ENCODE measurements at regions not wholly inside any gene's neighbourhood (a gene's known extent, or its start where the extent isn't known, plus 50 kb on each side); places are given as distances from the start of the nearest gene placed in this dataset.

- TF ChIP-seq EP300 (IDR thresholded peaks at IDR 0.05; ENCODE audit: low read depth), result no peak
- TF ChIP-seq POLR2A (IDR thresholded peaks at IDR 0.05), result no peak
- TF ChIP-seq POLR2AphosphoS5 (IDR thresholded peaks at IDR 0.05), result no peak
- no peak for TF ChIP-seq CTCF (IDR thresholded peaks at IDR 0.05)
- in situ Hi-C loops (cut with MboI; ENCODE audit: low pct_ligation_motif_present in 1 of 4, low pct_unique_long_range_greater_than_20kb in 1 of 4, low sequenced_read_pairs in 3 of 4), result no loop called here
- Histone ChIP-seq H3K9me3 (no peaks in the 10 kb centered on the region), H3K27me3 (no peaks in the 10 kb centered on the region), H3K4me3 (no peak overlapping the region), H3K36me3 (no peaks in the 10 kb centered on the region), H3K27ac (no peak overlapping the region), H3K4me1 (peaks cover 0 to 5% (median 2%) of the 10 kb centered on the region in 4 donors)
- intact Hi-C loops (cut with DNase I; ENCODE audit: low total_unique reads), result no loop called here
- 19 to 71% methylated on average over 2 to 6 of the region's 6 CpGs for WGBS, 2 donors (ENCODE audit: low coverage in 1 of 2)
- DNase-seq, result no peak
Observed at GRCh38 chr15:98123834-98124233, 163.3 kb downstream of the ARRDC4 start.

GRCh38 chr15:98124581-98124980 is 164.1 kb downstream of the ARRDC4 start:
- H3K9me3 ChIP-seq, result no peaks in the 10 kb centered on the region

GRCh38 chr15:98126326-98127085 is 166.0 kb downstream of the ARRDC4 start:
- 71 to 85% methylated on average over 1 to 8 of the region's 8 CpGs for WGBS, 2 donors (ENCODE audit: low coverage in 1 of 2)
- H3K27me3 ChIP-seq, result no peaks in the 10 kb centered on the region
- no peak overlapping the region for H3K4me3 ChIP-seq
- DNase-seq, result no peak
- intact Hi-C loops (cut with DNase I; ENCODE audit: low total_unique reads) (no loop called here), in situ Hi-C loops (cut with MboI; ENCODE audit: low pct_ligation_motif_present in 1 of 4, low pct_unique_long_range_greater_than_20kb in 1 of 4, low sequenced_read_pairs in 3 of 4) (no loop called here)
- H3K36me3 ChIP-seq, result no peaks in the 10 kb centered on the region
- H3K9me3 ChIP-seq, result no peaks in the 10 kb centered on the region
- no peak overlapping the region for H3K27ac ChIP-seq
- H3K4me1 ChIP-seq, result peaks cover 0 to 5% (median 2%) of the 10 kb centered on the region in 4 donors
- TF ChIP-seq POLR2A (IDR thresholded peaks at IDR 0.05) (no peak), CTCF (IDR thresholded peaks at IDR 0.05) (no peak), EP300 (IDR thresholded peaks at IDR 0.05; ENCODE audit: low read depth) (no peak), POLR2AphosphoS5 (IDR thresholded peaks at IDR 0.05) (no peak)

More at GRCh38 chr15:98124581-98124980, 164.1 kb downstream of the ARRDC4 start:
- peaks cover 0 to 5% (median 2%) of the 10 kb centered on the region in 4 donors for H3K4me1 ChIP-seq
- in situ Hi-C loops (cut with MboI; ENCODE audit: low pct_ligation_motif_present in 1 of 4, low pct_unique_long_range_greater_than_20kb in 1 of 4, low sequenced_read_pairs in 3 of 4) (no loop called here), intact Hi-C loops (cut with DNase I; ENCODE audit: low total_unique reads) (no loop called here)
- H3K36me3 ChIP-seq, result no peaks in the 10 kb centered on the region
- DNase-seq, result no peak
- TF ChIP-seq EP300 (IDR thresholded peaks at IDR 0.05; ENCODE audit: low read depth) (no peak), CTCF (IDR thresholded peaks at IDR 0.05) (no peak), POLR2AphosphoS5 (IDR thresholded peaks at IDR 0.05) (no peak), POLR2A (IDR thresholded peaks at IDR 0.05) (no peak)
- no peak overlapping the region for H3K27ac ChIP-seq
- WGBS, 2 donors (ENCODE audit: low coverage in 1 of 2), result 79 to 100% methylated on average over 6 of the region's 6 CpGs
- no peaks in the 10 kb centered on the region for H3K27me3 ChIP-seq
- no peak overlapping the region for H3K4me3 ChIP-seq

GRCh38 chr15:98127586-98127985 is 167.1 kb downstream of the ARRDC4 start:
- intact Hi-C loops (cut with DNase I; ENCODE audit: low total_unique reads) (no loop called here), in situ Hi-C loops (cut with MboI; ENCODE audit: low pct_ligation_motif_present in 1 of 4, low pct_unique_long_range_greater_than_20kb in 1 of 4, low sequenced_read_pairs in 3 of 4) (no loop called here)
- Histone ChIP-seq H3K36me3 (no peaks in the 10 kb centered on the region), H3K9me3 (no peaks in the 10 kb centered on the region), H3K4me1 (no peaks in the 10 kb centered on the region), H3K4me3 (no peak overlapping the region), H3K27me3 (no peaks in the 10 kb centered on the region), H3K27ac (no peak overlapping the region)
- TF ChIP-seq POLR2AphosphoS5 (IDR thresholded peaks at IDR 0.05) (no peak), POLR2A (IDR thresholded peaks at IDR 0.05) (no peak), EP300 (IDR thresholded peaks at IDR 0.05; ENCODE audit: low read depth) (no peak), CTCF (IDR thresholded peaks at IDR 0.05) (no peak)
- no peak for DNase-seq
- WGBS, 2 donors (ENCODE audit: low coverage in 1 of 2), result 55% methylated on average over 5 of the region's 5 CpGs; no CpG with 5 or more reads in 1 of the 2 donors
